H1 (cell line): ENCODE measurements at regions not wholly inside any gene's neighbourhood (a gene's known extent, or its start where the extent isn't known, plus 50 kb on each side); places are given as distances from the start of the nearest gene placed in this dataset.

Experiments used
- CTCF ChIA-PET: fragments of 300-600 bp; sonication (Branson Sonifier 250); formaldehyde crosslinking; loops from one replicate; lab custom pipeline; 2021; ENCODE audit not compliant: partially characterized antibody; lab: Charles Lee
- POLR2A ChIA-PET: fragments of 300-600 bp; sonication (Branson Sonifier 250); formaldehyde crosslinking; loops from one replicate; lab custom pipeline; 2021; ENCODE audit warnings: inconsistent platforms; ENCODE audit not compliant: partially characterized antibody; lab: Charles Lee
- DNase-seq, 2 experiments: peaks; one replicate each; pipeline versions ENCODE4 v3.0.0 to v3.0.0-alpha.2; 2010 to 2022; ENCODE audit warnings: low spot score in 2 of 2, low read depth in 1 of 2, mixed read lengths in 1 of 2
- FAIRE-seq: peaks from 2 replicates; lab custom pipeline; 2011; peaks lifted over from hg19 to GRCh38; lab: Jason Lieb, UNC
- H2AFZ ChIP-seq: 2 replicates; pipeline ENCODE4 v1.8.1; 2012; ENCODE audit warnings: low read length, inconsistent platforms
- H2AK5ac ChIP-seq: 2 replicates; pipeline ENCODE4 v1.6.1; 2013; ENCODE audit warnings: low read depth, low read length
- H2BK120ac ChIP-seq: replicated peaks from 2 replicates; pipeline ENCODE3; 2013; ENCODE audit warnings: low read depth, low read length, inconsistent platforms
- H2BK12ac ChIP-seq: 2 replicates; pipeline ENCODE4 v1.6.1; 2013; ENCODE audit warnings: low read depth, low read length
- H2BK15ac ChIP-seq: 2 replicates; pipeline ENCODE4 v1.6.1; 2013; ENCODE audit warnings: low read length
- H2BK20ac ChIP-seq: 2 replicates; pipeline ENCODE4 v1.6.1; 2013; ENCODE audit warnings: low read length
- H2BK5ac ChIP-seq: 2 replicates; pipeline ENCODE4 v1.6.1; 2013; ENCODE audit warnings: low read depth, low read length
- H3K14ac ChIP-seq: 2 replicates; pipeline ENCODE4 v1.6.1; 2013; ENCODE audit warnings: inconsistent platforms; ENCODE audit not compliant: insufficient read length
- H3K18ac ChIP-seq: 2 replicates; pipeline ENCODE4 v1.6.1; 2013; ENCODE audit warnings: low read length; ENCODE audit errors: extremely low read depth
- H3K23ac ChIP-seq: 2 replicates; pipeline ENCODE4 v1.6.1; 2013; ENCODE audit warnings: inconsistent platforms; ENCODE audit not compliant: insufficient read length
- H3K23me2 ChIP-seq: 2 replicates; pipeline ENCODE4 v1.6.1; 2013; ENCODE audit warnings: low read depth, low read length
- H3K27ac ChIP-seq: 2 replicates; pipeline ENCODE4 v1.6.1; 2011; ENCODE audit warnings: low read depth, low read length, inconsistent platforms
- H3K27me3 ChIP-seq, 4 experiments: replicated peaks in 1 of 4; 1 replicate in 1 of 4; 2 replicates in 3 of 4; pipeline versions ENCODE4 v1.6.1 to v1.8.1; 2011 to 2013; ENCODE audit warnings: low read length in 3 of 4, mild to moderate bottlenecking in 3 of 4, inconsistent platforms in 2 of 4, mixed read lengths in 2 of 4, moderate library complexity in 1 of 4; ENCODE audit not compliant: control insufficient read depth in 3 of 4, insufficient read depth in 3 of 4; ENCODE audit errors: extremely low read depth in 1 of 4
- H3K36me3 ChIP-seq, 4 experiments: 2 replicates each; pipeline versions ENCODE4 v1.6.1 to v1.8.1; 2011 to 2013; ENCODE audit warnings: mild to moderate bottlenecking in 4 of 4, low read length in 3 of 4, moderate library complexity in 2 of 4, control low read depth in 1 of 4, inconsistent platforms in 1 of 4; ENCODE audit not compliant: insufficient read depth in 4 of 4, control insufficient read depth in 2 of 4
- H3K4ac ChIP-seq: replicated peaks from 2 replicates; pipeline ENCODE3; 2013; ENCODE audit warnings: low read length, low read depth, mixed read lengths, inconsistent platforms; ENCODE audit not compliant: insufficient read length
- H3K4me1 ChIP-seq, 4 experiments: replicated peaks in 1 of 4; 1 replicate in 1 of 4; 2 replicates in 3 of 4; pipeline versions ENCODE4 v1.6.1 to v1.8.1; 2011 to 2013; ENCODE audit warnings: low read length in 3 of 4, inconsistent platforms in 2 of 4, mixed read lengths in 1 of 4; ENCODE audit not compliant: insufficient read depth in 4 of 4, control insufficient read depth in 3 of 4
- H3K4me2 ChIP-seq, 2 experiments: 2 replicates each; pipeline versions ENCODE4 v1.6.1 to v1.8.1; 2011 to 2013; ENCODE audit warnings: low read depth in 2 of 2, low read length in 2 of 2, control low read depth in 1 of 2, inconsistent platforms in 1 of 2, mild to moderate bottlenecking in 1 of 2; ENCODE audit not compliant: insufficient read depth in 1 of 2
- H3K4me3 ChIP-seq, 4 experiments: fragments of 200-600, 300-600 bp in 1 of 4; sonication (generic), shearing (Covaris generic), sonication (Bioruptor Twin) in 1 of 4; 2 replicates each; pipeline versions ENCODE4 v1.5.1 to v1.8.1; 2011 to 2016; ENCODE audit warnings: low read length in 4 of 4, low read depth in 3 of 4, control low read depth in 2 of 4, inconsistent platforms in 2 of 4, mild to moderate bottlenecking in 2 of 4, mixed read lengths in 1 of 4, moderate library complexity in 1 of 4; ENCODE audit not compliant: insufficient read depth in 2 of 4; ENCODE audit errors: extremely low read depth in 1 of 4
- H3K56ac ChIP-seq: replicated peaks from 2 replicates; pipeline ENCODE3; 2013; ENCODE audit warnings: low read depth, mild to moderate bottlenecking, mixed read lengths, low read length, inconsistent platforms; ENCODE audit not compliant: insufficient read length
- H3K79me1 ChIP-seq: 2 replicates; pipeline ENCODE4 v1.6.1; 2013; ENCODE audit warnings: low read depth, low read length, control low read depth
- H3K79me2 ChIP-seq, 2 experiments: 2 replicates each; pipeline versions ENCODE4 v1.6.1 to v1.8.1; 2012 to 2013; ENCODE audit warnings: low read length in 2 of 2, mild to moderate bottlenecking in 2 of 2, inconsistent platforms in 1 of 2; ENCODE audit not compliant: insufficient read depth in 2 of 2, control insufficient read depth in 1 of 2
- H3K9ac ChIP-seq, 4 experiments: replicated peaks in 1 of 4; 1 replicate in 1 of 4; 2 replicates in 3 of 4; pipeline versions ENCODE4 v1.6.1 to v1.8.1; 2011 to 2013; ENCODE audit warnings: low read depth in 3 of 4, low read length in 3 of 4, control low read depth in 2 of 4, mild to moderate bottlenecking in 2 of 4, moderate library complexity in 2 of 4, inconsistent platforms in 1 of 4; ENCODE audit errors: extremely low read depth in 1 of 4
- H3K9me3 ChIP-seq, 2 experiments: 2 replicates each; pipeline versions ENCODE4 v1.6.1 to v1.8.1; 2012 to 2013; ENCODE audit warnings: mild to moderate bottlenecking in 2 of 2, moderate library complexity in 2 of 2, control low read depth in 1 of 2, inconsistent platforms in 1 of 2, low read depth in 1 of 2, low read length in 1 of 2, mixed read lengths in 1 of 2; ENCODE audit not compliant: insufficient read depth in 2 of 2
- H4K20me1 ChIP-seq, 2 experiments: replicated peaks in 1 of 2; 2 replicates each; pipeline versions ENCODE3 to v1.8.1; 2011 to 2013; ENCODE audit warnings: inconsistent platforms in 2 of 2, low read length in 2 of 2, mild to moderate bottlenecking in 1 of 2; ENCODE audit not compliant: insufficient read depth in 2 of 2, control insufficient read depth in 1 of 2
- H4K5ac ChIP-seq: 2 replicates; pipeline ENCODE4 v1.6.1; 2013; ENCODE audit warnings: low read length, low read depth, mixed read lengths, inconsistent platforms; ENCODE audit not compliant: insufficient read length
- H4K8ac ChIP-seq: 2 replicates; pipeline ENCODE4 v1.8.0; 2013; ENCODE audit warnings: mild to moderate bottlenecking, moderate library complexity, low read length, inconsistent platforms; ENCODE audit not compliant: insufficient read depth; ENCODE audit errors: extremely low read depth
- H4K91ac ChIP-seq: replicated peaks from 2 replicates; pipeline ENCODE3; 2013; ENCODE audit warnings: low read length, mixed read lengths, inconsistent platforms; ENCODE audit not compliant: insufficient read length
- ATF2 ChIP-seq: IDR thresholded peaks from 2 replicates; pipeline ENCODE4 v1.6.1; 2012; ENCODE audit warnings: low read length, inconsistent platforms
- ATF3 ChIP-seq: IDR thresholded peaks from 2 replicates; pipeline ENCODE4 v1.6.1; 2011; ENCODE audit warnings: low read depth, mild to moderate bottlenecking, low read length; ENCODE audit not compliant: insufficient read depth
- BRCA1 ChIP-seq: IDR thresholded peaks from 2 replicates; pipeline ENCODE4 v1.6.1; 2012; ENCODE audit warnings: low read depth, low read length, improper control_type of control experiment
- CBX8 ChIP-seq: fragments of 300-800, 300-1000 bp; sonication (generic); IDR thresholded peaks from 2 replicates; pipeline ENCODE4 v1.7.1; 2016; ENCODE audit warnings: low read depth, low read length, borderline replicate concordance
- CHD2 ChIP-seq: IDR thresholded peaks from 2 replicates; pipeline ENCODE4 v1.6.1; 2012; ENCODE audit warnings: low read length, improper control_type of control experiment
- GTF2F1 ChIP-seq: IDR thresholded peaks from 2 replicates; pipeline ENCODE4 v1.6.1; 2012; ENCODE audit warnings: low read depth, low read length, improper control_type of control experiment, borderline replicate concordance
- NRF1 ChIP-seq: IDR thresholded peaks from 2 replicates; pipeline ENCODE4 v1.6.1; 2011; ENCODE audit warnings: mild to moderate bottlenecking, low read depth, low read length, improper control_type of control experiment
- RFX5 ChIP-seq: IDR thresholded peaks from 2 replicates; pipeline ENCODE4 v1.6.1; 2011; ENCODE audit warnings: low read depth, low read length, improper control_type of control experiment, borderline replicate concordance
- TAF1 ChIP-seq: IDR thresholded peaks from 2 replicates; pipeline ENCODE4 v1.6.1; 2011; ENCODE audit warnings: mild to moderate bottlenecking, low read depth, low read length
- TAF7 ChIP-seq: optimal IDR thresholded peaks from 2 replicates; pipeline ENCODE3; 2011; ENCODE audit warnings: low read depth, mild to moderate bottlenecking, inconsistent platforms, low read length, moderate library complexity, borderline replicate concordance
- TCF12 ChIP-seq: IDR thresholded peaks from 2 replicates; pipeline ENCODE4 v1.6.1; 2011; ENCODE audit warnings: low read depth, mild to moderate bottlenecking, low read length
- WGBS, 2 experiments: shearing (Covaris generic) in 1 of 2; methylation state at CpG; one replicate each; pipeline versions ENCODE4 v1.1.6 to v1.1.7; 2013 to 2015; ENCODE audit warnings: low lambda C conversion rate in 2 of 2, mixed read lengths in 2 of 2, inconsistent platforms in 1 of 2, low coverage in 1 of 2, missing lambda C conversion rate in 1 of 2; ENCODE audit not compliant: insufficient replicate concordance in 2 of 2, insufficient coverage in 1 of 2, insufficient read length in 1 of 2; ENCODE audit errors: extremely low coverage in 1 of 2, missing lambda C conversion rate in 1 of 2; 5-methylcytosine and 5-hydroxymethylcytosine counted together

DNA sequence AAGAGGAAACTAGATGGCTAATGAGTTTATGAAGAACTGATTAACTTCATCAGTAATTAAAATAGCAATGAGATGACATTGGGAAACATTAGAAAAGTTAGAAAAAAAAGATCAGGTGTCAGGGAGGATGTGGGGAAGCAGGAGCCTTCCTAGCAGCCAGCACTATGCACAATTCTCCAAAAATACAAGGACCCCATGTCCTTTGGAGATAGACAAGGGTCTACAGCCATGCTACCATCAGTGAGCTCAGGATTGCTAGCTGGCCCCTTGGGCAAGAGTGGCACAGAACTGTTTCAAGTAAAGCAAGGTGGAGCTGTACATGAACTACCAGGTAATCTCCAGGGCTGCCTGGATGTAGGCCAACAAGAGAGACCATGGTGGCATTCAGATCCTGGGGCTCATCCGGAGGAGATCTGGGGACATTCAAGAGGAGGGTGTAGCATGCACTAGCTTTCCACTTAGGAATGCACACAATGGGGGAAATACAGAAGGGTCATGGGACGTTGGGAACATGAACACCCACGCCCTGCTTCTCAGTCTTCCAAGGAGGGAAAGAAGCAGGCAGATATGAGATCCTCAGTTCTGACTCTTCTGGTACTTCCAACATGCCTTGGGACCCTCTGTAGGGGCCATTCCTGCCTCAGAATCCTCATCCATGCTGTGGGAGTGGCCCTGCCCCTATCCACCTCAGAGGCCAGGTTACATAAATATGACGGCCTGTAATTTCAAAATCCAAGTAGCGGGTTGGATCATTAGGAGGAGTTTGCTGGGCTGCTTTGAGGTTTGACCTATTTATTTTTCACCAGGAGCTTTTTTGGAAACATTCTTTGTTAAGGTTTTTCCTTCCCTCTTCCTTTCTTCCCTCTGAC, 82.2 kb upstream of the HABP2 start:
- H3K4me2 ChIP-seq, result no peak overlapping the region
- no peaks in the 10 kb centered on the region for H3K23me2 ChIP-seq
- H4K91ac ChIP-seq, result no peak overlapping the region
- no peak overlapping the region for H2BK20ac ChIP-seq
- POLR2A ChIA-PET, result no interaction called here
- H2AFZ ChIP-seq, result no peak overlapping the region
- H3K27me3 ChIP-seq, result no peaks in the 10 kb centered on the region
- no peaks in the 10 kb centered on the region for H4K20me1 ChIP-seq
- H3K4me1 ChIP-seq, result no peaks in the 10 kb centered on the region
- H2BK120ac ChIP-seq, result no peak overlapping the region
- H2AK5ac ChIP-seq, result no peak overlapping the region
- no peak overlapping the region for H2BK12ac ChIP-seq
- no peaks in the 10 kb centered on the region for H3K36me3 ChIP-seq
- H4K8ac ChIP-seq, result no peak overlapping the region
- H3K4me3 ChIP-seq, result no peak overlapping the region
- no peak overlapping the region for H4K5ac ChIP-seq
- H2BK15ac ChIP-seq, result no peak overlapping the region
- 89% methylated on average over 5 of the region's 5 CpGs; no CpG with 5 or more reads in 1 of the 2 experiments for WGBS, 2 experiments
- H3K4ac ChIP-seq, result no peak overlapping the region
- no peaks in the 10 kb centered on the region for H3K79me2 ChIP-seq
- no peak overlapping the region for H3K27ac ChIP-seq
- CTCF ChIA-PET, result interaction anchor here (1.2 to 1.4 kb wide), 4 partner anchors 16 to 85 kb away, joined by 3 to 4 read pairs (median 4); no protein-coding TSS in a partner anchor
- H3K18ac ChIP-seq, result no peak overlapping the region
- no peak overlapping the region for H3K23ac ChIP-seq
- no peaks in the 10 kb centered on the region for H3K9me3 ChIP-seq
- no peak overlapping the region for H3K9ac ChIP-seq
- FAIRE-seq (no peak), DNase-seq (no peak)
- no peak overlapping the region for H3K56ac ChIP-seq
- H2BK5ac ChIP-seq, result no peak overlapping the region
- H3K79me1 ChIP-seq, result no peaks in the 10 kb centered on the region
- no peak overlapping the region for H3K14ac ChIP-seq
- no peak for TF ChIP-seq TAF7
- no peak for TF ChIP-seq ATF3
- no peak for TF ChIP-seq ATF2
- TF ChIP-seq CHD2, result no peak
- no peak for TF ChIP-seq TCF12
- no peak for TF ChIP-seq BRCA1
- no peak for TF ChIP-seq GTF2F1
- no peak for TF ChIP-seq TAF1
- TF ChIP-seq CBX8, result no peak
- no peak for TF ChIP-seq RFX5
- no peak for TF ChIP-seq NRF1
